ENCODE measurements at regions not wholly inside any gene's neighbourhood (a gene's known extent, or its start where the extent isn't known, plus 50 kb on each side); places are given as distances from the start of the nearest gene placed in this dataset.

- no peak for TF ChIP-seq CTCF (IDR thresholded peaks at IDR 0.05)
- TF ChIP-seq ZFX (IDR thresholded peaks at IDR 0.05; ENCODE audit: borderline replicate concordance), result no peak
- no peak overlapping the region for H3K27ac ChIP-seq
Observed at GRCh38 chr12:127528551-127528950, 738.4 kb upstream of the TMEM132C start.

- no peak overlapping the region for H3K27ac ChIP-seq
- no peak for TF ChIP-seq ZFX (IDR thresholded peaks at IDR 0.05; ENCODE audit: borderline replicate concordance)
- TF ChIP-seq CTCF (IDR thresholded peaks at IDR 0.05), result no peak
Observed at GRCh38 chr12:127531542-127531941, 735.4 kb upstream of the TMEM132C start.

GRCh38 chr12:127533353-127533752 is 733.6 kb upstream of the TMEM132C start:
- TF ChIP-seq ZFX (IDR thresholded peaks at IDR 0.05; ENCODE audit: borderline replicate concordance), result no peak
- no peak for TF ChIP-seq CTCF (IDR thresholded peaks at IDR 0.05)
- H3K27ac ChIP-seq, result no peak overlapping the region

GRCh38 chr12:127536833-127537428 is 730.0 kb upstream of the TMEM132C start:
- H3K27ac ChIP-seq, result no peak overlapping the region
- TF ChIP-seq ZFX (IDR thresholded peaks at IDR 0.05; ENCODE audit: borderline replicate concordance) (no peak), CTCF (IDR thresholded peaks at IDR 0.05) (no peak)

- TF ChIP-seq CTCF (IDR thresholded peaks at IDR 0.05), result no peak
- no peak overlapping the region for H3K27ac ChIP-seq
Observed at GRCh38 chr12:127538316-127538715, 728.7 kb upstream of the TMEM132C start.

- H3K27ac ChIP-seq, result no peak overlapping the region
- TF ChIP-seq CTCF (IDR thresholded peaks at IDR 0.05) (no peak), ZFX (IDR thresholded peaks at IDR 0.05; ENCODE audit: borderline replicate concordance) (no peak)
Observed at GRCh38 chr12:127539226-127539858, 727.6 kb upstream of the TMEM132C start.

GRCh38 chr12:127542391-127542790 is 724.6 kb upstream of the TMEM132C start:
- H3K27ac ChIP-seq, result no peak overlapping the region

More at GRCh38 chr12:127542391-127542790, 724.6 kb upstream of the TMEM132C start:
- no peak for TF ChIP-seq CTCF (IDR thresholded peaks at IDR 0.05)
- no peak for TF ChIP-seq ZFX (IDR thresholded peaks at IDR 0.05; ENCODE audit: borderline replicate concordance)
